GM19193 (cell line): ENCODE measurements at regions not wholly inside any gene's neighbourhood (a gene's known extent, or its start where the extent isn't known, plus 50 kb on each side); places are given as distances from the start of the nearest gene placed in this dataset.

ENCODE experiments used
- POLR2A ChIP-seq: IDR thresholded peaks from 4 replicates; pipeline ENCODE4 v1.6.1; 2011; ENCODE audit not compliant: insufficient read depth, insufficient read length; ENCODE audit errors: extremely low read depth

DNA sequence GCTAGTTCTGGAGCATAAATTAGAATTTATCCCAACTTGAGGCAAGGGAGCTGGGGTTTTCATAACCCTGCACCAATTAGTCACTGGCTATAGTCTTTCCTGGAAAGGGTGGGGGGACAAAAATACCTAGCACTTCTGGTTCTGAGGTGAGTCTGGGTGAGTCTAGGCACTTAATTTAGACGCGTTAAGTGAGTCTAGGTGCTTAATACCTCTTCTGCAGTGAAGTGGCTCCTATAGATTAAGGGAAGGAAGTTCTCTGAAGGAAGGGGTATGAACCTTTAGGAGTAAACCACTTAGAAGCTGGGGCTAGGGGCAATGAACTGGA, 251.7 kb downstream of the EFCAB11 start:
- TF ChIP-seq POLR2A = no peak

DNA sequence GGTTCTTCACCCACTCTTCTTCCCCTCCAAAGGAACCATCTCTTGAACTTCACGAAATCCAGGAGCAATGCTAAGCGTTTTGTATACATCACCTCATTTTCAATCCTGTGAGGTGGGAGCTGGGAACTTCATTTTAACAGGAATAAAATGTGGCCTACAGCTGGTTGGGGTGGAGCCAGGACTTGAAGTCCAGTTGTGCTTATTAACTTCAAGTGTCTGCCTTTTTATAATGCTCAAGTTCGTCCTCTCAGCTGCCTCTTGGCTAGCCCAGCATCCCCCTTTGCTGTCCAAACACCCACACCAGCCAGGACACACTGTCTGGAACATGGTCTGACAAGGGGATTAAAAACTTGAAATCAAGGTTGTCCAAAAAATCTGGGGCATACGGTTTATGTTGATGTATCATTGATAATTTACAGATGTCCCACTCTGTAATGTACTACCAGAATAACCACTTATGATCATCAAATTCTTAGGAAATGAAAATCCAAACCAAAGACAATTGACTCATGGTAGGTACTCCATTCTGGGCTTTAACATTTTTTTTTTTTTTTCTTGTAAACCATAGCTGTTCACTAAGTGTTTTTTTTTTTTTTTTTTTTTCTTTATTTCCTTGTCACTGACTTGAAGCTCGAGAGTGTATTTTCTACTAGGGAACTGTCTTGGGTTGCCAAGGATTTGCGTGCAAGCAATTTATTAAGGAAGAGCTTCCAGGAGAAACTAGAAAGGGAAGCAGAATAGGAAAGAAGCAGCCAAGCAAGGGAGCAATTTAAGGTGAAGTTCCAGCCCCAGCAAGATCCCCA, 252.3 kb downstream of the EFCAB11 start:
- no peak for TF ChIP-seq POLR2A

DNA sequence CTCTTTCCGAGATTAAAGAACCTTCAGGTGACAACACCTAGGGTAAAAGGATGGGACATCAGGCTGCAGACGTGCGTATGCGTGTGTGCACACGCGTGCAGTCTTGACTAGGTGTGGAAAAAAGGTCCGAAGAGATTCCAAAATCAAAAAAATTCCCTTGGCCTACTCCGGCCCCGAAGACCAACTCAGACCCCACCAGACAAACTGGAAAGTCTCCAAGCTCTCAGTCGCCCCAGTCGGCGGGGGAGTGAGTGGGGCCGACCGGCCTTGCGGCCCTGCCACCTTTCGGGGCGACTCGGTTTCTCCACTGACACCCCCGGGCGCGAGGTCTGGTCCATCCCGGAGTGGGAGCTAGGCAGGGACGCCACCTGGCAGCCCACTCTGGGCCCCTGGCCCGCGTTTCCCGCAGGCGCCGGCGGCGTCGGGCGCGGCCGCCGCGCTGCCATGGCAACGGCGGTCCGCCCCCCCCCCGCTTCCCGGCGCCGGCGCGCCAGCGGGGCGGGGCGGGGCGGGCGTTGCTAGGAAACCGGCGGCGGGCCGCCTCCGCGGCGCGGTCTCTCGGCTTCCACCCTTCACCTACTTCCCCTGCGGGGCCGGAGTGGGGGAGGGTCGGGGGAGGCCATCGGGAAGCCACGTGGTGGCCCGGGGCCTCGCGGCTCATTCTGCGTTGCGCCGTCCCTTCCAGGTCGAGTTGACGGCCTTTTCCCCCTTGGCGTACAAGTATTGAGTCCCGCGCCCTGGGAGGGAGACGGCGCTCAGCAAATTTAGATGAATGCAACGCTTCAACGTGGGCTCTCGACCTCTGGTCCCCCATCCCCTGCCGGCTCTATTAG, 253.1 kb downstream of the EFCAB11 start:
- TF ChIP-seq POLR2A = no peak

DNA sequence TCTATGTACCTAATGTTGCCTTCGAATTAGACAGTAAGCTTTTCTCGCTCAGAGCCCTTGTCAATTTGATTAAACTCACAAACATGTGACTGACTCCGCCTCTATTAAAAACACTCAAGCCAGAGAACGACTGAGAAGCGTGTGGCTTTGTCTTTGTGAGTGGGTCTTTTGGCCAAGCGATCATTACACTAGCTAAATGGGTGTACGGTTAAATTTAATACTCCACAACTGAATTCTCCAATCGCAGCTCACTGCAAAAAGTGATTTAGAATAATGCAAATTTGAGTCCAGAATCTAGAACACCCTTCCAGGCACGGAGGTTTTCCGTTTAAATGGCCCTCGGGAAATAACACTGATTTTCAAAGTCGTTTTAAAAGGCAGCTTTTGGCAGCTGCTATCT, 253.7 kb downstream of the EFCAB11 start:
- no peak for TF ChIP-seq POLR2A

DNA sequence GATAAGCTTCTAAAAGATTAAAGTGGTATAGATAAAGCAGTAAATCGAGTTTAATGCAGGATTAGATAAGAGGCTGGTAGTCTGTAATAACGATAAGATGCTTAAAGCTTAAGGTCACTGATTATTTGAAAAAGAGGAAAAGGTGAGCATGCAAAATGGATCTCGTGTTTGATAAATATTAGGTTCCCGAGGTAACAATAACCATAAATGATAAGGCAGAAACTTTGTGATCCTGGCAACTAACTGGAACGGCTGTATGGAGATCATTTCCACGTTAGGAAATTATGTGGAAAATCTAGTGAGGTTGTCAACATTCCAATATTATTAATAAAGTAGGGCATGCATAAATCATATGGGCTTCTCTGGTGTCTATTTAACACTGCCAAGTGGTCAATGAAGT, 255.5 kb downstream of the EFCAB11 start:
- no peak for TF ChIP-seq POLR2A

DNA sequence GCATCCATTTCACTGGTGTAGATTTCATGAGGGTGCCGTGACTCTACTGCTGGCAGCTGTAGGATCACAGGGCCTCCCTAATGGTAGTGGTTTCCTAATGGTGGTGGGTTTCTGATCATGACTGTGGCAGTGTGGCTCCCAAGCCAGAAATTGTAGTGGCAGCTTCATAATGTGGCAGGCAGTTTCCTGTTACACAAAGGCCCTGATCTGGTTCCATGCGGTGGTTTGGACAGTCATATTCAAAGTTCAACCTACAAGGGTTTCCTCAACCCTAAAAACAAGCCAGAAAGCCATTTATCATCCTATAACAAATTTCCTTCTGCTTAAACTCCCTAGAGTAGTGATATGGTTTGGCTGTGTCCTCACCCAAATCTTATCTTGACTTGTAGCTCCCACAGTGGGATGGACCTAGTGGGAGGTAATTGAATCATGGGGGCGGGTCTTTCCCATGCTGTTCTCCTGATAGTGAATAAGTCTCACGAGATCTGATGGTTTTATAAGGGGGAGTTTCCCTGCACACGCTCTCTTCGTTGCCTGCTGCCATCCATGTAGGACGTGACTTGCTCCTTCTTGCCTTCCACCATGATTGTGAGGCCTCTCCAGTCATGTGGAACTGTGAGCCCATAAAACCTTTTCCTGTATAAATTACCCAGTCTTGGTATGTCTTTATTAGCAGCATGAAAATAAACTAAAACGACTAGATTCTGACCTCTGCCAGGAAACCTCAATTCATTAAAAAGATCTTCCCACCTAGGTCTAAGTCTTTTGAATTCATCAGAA, 257.1 kb downstream of the EFCAB11 start:
- no peak for TF ChIP-seq POLR2A

DNA sequence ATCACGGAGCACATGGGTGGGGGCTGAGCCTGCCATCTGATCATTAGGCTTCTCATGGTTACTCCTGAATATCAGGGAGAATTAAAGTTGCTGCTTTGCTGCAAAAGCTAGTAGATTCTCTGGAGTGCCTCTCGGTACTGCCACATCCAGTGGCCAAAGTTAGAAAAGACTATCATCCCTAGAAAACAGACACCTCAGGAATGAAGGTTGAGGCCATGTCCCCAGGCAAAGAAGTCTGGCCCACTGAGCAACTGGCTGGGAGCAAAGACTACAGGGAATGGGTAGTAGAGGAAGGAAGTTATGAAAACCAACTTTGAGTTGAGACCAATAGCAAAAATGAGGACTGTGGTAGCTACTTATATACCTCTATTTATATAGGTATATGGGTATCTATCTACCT, 258.7 kb downstream of the EFCAB11 start:
- no peak for TF ChIP-seq POLR2A

DNA sequence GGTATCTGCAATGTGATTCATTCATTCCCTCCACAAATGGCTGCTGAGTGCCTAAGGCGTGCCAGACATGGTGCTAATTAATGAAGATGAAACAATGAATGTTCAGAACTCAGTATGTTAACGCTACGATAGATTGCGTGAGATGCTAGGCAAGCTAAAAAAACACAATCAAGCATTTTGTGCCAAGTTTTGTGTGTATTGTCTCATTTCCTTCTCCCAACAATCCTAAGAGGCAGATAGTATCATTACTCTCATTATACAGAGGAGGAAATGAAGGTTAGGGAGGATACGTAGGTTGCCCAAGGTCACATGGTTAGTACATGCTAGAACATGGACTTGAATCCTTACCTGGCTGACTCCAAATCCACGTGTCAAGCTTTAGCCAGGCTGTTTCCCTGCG, 264.4 kb downstream of the EFCAB11 start:
- TF ChIP-seq POLR2A = no peak

DNA sequence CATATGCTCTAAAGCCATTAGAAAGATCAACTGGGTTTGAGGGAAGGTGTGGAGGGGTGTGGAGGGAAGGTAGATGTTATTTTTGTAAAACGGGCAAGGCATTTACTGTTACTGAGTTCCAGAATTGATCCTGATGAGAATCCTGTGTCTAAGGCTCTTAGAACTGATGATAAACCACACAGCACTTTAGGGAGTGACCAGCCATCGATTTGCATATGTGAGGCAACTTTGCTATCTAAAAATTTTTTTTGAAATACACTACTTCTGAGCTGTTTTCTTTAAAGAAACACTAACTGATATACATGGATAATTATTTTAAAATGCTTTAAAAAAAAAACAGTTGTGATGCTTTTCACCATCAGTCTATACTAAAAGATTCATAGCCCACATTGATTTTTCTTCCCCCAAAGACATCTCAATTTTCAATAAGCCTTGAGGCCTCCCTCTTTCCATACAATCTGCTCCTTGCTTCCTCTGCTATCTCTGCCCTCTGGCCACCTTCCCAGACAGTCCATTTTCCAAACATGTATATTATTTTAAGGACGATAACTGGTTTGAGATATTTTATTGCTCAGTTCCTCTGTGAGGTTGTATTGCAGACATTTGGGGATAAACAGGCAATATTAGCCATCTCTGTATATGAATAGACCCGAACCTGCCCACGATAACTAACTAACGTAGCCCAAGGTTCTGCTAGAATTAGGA, 265.9 kb downstream of the EFCAB11 start:
- TF ChIP-seq POLR2A = no peak

DNA sequence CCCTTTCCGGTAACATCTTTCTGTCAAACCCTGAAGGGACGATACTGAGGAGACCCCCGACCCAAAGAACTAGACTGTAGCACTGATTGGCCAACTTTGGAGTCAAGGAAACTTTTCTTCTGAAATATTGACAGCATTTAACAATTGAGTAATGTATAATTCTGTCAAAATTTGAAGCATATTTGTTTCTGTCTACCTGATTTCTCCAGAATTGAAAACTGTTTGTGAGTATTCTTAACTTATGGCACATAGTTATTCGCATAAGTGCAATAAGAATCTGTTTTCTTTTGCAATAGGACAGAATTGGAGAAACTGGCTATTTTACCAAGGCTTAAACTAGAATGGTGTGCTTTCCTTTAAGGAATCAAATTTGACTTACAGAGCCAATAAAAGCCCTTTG, 267.1 kb upstream of the FOXN3 start:
- TF ChIP-seq POLR2A = no peak

DNA sequence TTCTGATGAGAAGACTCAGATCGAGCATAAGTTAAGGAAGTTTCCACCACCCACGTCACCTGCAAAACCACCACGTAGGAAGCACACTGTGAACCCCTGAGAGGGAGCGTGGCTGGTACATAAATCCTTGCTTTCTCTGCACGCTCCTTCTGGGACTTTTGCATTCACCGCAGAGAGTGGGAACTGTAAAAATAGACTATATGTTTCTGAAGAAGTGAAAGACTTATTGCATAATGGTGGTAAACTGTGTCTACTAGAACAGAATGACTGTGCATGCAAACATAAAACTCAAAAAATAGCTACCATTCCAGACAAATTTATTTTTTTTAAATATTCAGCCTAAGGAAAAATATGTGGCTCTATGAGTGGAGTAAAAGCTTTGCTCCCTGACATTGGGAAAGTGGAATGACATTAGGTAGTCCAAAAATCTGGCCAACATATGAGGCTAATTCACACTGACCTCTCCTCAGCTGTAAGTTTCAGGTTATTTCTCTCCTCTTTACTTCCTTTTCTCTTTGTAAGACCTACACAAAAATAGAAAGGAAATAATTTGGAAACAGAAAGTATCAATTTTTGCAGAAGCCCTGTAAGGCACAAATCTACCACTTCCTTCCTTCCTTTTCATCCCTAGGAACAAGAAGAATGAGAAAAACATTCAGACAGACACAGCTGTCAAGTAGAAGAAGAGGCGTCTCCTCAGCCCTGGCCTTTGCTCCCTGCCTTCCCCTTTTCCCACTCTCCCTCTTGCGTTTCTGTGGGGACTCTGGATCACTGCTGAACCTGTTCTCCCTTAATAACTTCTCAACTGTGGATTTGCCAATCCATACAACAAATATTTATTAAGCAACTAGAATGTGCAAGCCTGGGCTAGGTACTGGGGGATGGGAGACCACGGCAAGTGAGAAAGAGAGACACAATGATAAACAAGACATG, 264.3 kb upstream of the FOXN3 start:
- no peak for TF ChIP-seq POLR2A

DNA sequence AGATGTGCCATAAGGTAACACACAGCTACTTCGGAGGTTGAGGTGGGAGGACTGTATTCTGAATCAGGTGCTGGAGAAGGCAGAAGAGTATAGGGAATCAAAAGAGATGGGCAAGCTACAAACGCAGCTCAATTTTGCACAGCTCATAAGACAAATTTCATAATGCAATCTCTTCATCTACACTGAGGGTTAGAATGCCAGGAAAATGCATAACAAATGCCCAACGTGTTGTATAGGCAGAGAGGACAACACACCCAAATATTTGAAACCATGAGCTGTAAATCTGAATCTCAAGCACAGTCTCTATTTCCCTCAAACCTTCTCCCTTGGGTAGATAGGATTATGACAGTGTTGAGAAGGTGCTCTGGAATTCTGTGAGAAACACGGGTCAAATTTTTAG, 263.1 kb upstream of the FOXN3 start:
- TF ChIP-seq POLR2A = no peak

DNA sequence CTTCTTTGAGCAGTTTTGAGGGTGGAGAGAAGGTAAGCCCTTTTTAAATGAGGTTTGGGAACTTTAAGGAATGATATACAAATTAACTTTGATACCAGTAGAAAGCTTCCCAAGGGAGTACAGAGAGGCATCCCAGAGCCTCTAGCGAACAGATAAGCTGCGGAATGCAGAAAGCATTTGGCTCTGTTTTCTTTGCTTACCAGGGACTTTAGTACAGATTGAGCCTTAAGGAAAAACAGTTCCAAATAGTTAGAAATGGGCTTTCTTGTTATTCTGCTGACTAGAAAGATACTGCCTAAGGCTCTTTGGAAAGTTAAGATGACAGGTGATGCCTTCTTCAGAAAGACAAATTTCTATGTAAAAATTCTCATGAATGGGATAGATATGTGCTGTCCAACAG, 261.7 kb upstream of the FOXN3 start:
- TF ChIP-seq POLR2A = no peak

DNA sequence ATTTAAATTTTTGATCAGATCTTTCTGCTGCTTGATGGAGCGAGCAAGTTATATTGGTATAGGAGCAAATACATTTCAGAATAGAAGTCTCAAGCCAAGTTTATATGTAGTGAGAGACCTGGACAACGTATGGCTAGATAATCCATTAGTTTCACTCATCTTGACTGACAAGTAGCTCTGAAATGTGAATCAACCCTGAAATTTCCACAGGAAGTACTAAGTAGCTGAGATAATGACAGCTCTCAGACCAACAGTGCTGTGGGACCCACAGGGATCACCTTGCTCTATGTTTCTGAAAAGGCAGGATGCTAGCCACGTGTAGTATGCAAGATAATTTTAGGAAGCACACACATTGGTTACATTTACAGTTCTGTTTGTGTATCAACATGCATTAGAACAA, 258.6 kb upstream of the FOXN3 start:
- no peak for TF ChIP-seq POLR2A
